GM20000 (cell line): ENCODE measurements at regions not wholly inside any gene's neighbourhood (a gene's known extent, or its start where the extent isn't known, plus 50 kb on each side); places are given as distances from the start of the nearest gene placed in this dataset.

Experiments
- DNase-seq: peaks from one replicate; pipeline ENCODE4 v3.0.0; 2012; ENCODE audit warnings: low spot score
- TF ChIP-seq, protein P1 (sequence below): IDR thresholded peaks from 2 replicates; pipeline ENCODE4 v1.5.1; 2012; ENCODE audit warnings: mild to moderate bottlenecking, control low read depth; ENCODE audit errors: extremely low read depth, missing control alignments

GRCh38 chr5:96609369-96609768, 52.8 kb upstream of the CAST start:
- TF ChIP-seq, protein P1, sequence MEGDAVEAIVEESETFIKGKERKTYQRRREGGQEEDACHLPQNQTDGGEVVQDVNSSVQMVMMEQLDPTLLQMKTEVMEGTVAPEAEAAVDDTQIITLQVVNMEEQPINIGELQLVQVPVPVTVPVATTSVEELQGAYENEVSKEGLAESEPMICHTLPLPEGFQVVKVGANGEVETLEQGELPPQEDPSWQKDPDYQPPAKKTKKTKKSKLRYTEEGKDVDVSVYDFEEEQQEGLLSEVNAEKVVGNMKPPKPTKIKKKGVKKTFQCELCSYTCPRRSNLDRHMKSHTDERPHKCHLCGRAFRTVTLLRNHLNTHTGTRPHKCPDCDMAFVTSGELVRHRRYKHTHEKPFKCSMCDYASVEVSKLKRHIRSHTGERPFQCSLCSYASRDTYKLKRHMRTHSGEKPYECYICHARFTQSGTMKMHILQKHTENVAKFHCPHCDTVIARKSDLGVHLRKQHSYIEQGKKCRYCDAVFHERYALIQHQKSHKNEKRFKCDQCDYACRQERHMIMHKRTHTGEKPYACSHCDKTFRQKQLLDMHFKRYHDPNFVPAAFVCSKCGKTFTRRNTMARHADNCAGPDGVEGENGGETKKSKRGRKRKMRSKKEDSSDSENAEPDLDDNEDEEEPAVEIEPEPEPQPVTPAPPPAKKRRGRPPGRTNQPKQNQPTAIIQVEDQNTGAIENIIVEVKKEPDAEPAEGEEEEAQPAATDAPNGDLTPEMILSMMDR, result no peak
- DNase-seq, result no peak

DNA sequence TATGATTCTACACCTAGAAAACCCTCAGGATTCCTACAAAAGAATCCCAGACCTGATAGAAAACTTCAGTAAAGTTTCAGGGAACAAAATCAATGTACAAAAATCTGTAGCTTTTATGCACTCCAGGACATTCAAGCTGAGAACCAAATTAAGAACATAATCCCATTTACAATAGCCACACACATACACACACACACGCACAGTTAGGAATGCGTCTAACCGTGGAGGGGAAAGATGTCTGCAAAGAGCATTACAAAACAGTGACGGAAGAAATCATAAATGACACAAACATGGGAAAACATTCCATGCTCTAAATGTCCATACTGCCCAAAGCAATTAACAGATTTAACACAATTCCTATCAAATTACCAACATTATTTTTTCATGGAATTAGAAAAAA, 51.4 kb upstream of the CAST start:
- DNase-seq, result no peak
- TF ChIP-seq, protein P1, result no peak

- no peak for DNase-seq
- TF ChIP-seq, protein P1, result no peak
Measured at GRCh38 chr5:96611946-96612345, 50.2 kb upstream of the CAST start.
